ENCODE measurements at regions not wholly inside any gene's neighbourhood (a gene's known extent, or its start where the extent isn't known, plus 50 kb on each side); places are given as distances from the start of the nearest gene placed in this dataset.
"Not testable (repeated sequence)": the region's sequence is repeated elsewhere in the genome, so short reads cannot be mapped to it uniquely, and the experiment has no call there.

GRCh38 chr9:22231309-22231708 is 215.3 kb upstream of the DMRTA1 start:
- not testable (repeated sequence) for TF ChIP-seq SPI1 (IDR thresholded peaks at IDR 0.05; ENCODE audit: borderline replicate concordance, insufficient read depth, low read depth, low read length)
- TF ChIP-seq, protein P1, sequence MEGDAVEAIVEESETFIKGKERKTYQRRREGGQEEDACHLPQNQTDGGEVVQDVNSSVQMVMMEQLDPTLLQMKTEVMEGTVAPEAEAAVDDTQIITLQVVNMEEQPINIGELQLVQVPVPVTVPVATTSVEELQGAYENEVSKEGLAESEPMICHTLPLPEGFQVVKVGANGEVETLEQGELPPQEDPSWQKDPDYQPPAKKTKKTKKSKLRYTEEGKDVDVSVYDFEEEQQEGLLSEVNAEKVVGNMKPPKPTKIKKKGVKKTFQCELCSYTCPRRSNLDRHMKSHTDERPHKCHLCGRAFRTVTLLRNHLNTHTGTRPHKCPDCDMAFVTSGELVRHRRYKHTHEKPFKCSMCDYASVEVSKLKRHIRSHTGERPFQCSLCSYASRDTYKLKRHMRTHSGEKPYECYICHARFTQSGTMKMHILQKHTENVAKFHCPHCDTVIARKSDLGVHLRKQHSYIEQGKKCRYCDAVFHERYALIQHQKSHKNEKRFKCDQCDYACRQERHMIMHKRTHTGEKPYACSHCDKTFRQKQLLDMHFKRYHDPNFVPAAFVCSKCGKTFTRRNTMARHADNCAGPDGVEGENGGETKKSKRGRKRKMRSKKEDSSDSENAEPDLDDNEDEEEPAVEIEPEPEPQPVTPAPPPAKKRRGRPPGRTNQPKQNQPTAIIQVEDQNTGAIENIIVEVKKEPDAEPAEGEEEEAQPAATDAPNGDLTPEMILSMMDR (IDR thresholded peaks at IDR 0.05 in 2 of 3, conservative IDR thresholded peaks at IDR 0.05 in 1 of 3; ENCODE audit: control insufficient read depth in 2 of 3, extremely low read depth in 1 of 3, insufficient read depth in 1 of 3, low read depth in 3 of 3, low read length in 3 of 3), result not testable (repeated sequence)
